Keratinocyte (primary cell): ENCODE measurements at regions not wholly inside any gene's neighbourhood (a gene's known extent, or its start where the extent isn't known, plus 50 kb on each side); places are given as distances from the start of the nearest gene placed in this dataset.
"Not testable (repeated sequence)": the region's sequence is repeated elsewhere in the genome, so short reads cannot be mapped to it uniquely, and the experiment has no call there.

Source experiments
- CTCF ChIP-seq, 3 experiments: IDR thresholded peaks in 1 of 3; conservative IDR thresholded peaks in 1 of 3; optimal IDR thresholded peaks in 1 of 3; 2 replicates in 2 of 3; 3 replicates in 1 of 3; pipeline versions ENCODE3 to v1.5.1; 2011; ENCODE audit warnings: low read length in 3 of 3, mild to moderate bottlenecking in 3 of 3, moderate library complexity in 2 of 3, control low read depth in 1 of 3, inconsistent platforms in 1 of 3; ENCODE audit not compliant: insufficient read depth in 2 of 3; ENCODE audit errors: extremely low read depth in 1 of 3
- EZH2 ChIP-seq: IDR thresholded peaks from one replicate; pipeline ENCODE4 v1.6.1; 2012; ENCODE audit warnings: inconsistent platforms, mild to moderate bottlenecking, low read length, moderate library complexity

GRCh38 chr6:23665911-23666310 lies 460.1 kb upstream of the NRSN1 start:
- TF ChIP-seq CTCF (optimal IDR thresholded peaks at IDR 0.05 in 1 of 3, IDR thresholded peaks at IDR 0.05 in 1 of 3, conservative IDR thresholded peaks at IDR 0.05 in 1 of 3; ENCODE audit: extremely low read depth in 1 of 3, insufficient read depth in 2 of 3, low read length in 3 of 3); EZH2: not testable (repeated sequence)
